Activated B cell treated with CpG ODN at 0.5 μM for 24 hours (primary cell): ENCODE measurements at regions not wholly inside any gene's neighbourhood (a gene's known extent, or its start where the extent isn't known, plus 50 kb on each side); places are given as distances from the start of the nearest gene placed in this dataset.

Experiments
- ATAC-seq: fragments of 200-7000 bp; cut with Tn5 transposase; one replicate; pipeline ENCODE4 v1.10.0; 2021; ENCODE audit warnings: low read depth, mild to moderate bottlenecking, moderate library complexity
- CTCF ChIA-PET: fragments of 350-600 bp; sonication (Branson Sonifier 250); formaldehyde crosslinking; loops from one replicate; lab custom pipeline; 2021; ENCODE audit warnings: antibody characterized with exemption; lab: Charles Lee
- POLR2A ChIA-PET: fragments of 350-600 bp; sonication (Branson Sonifier 250); formaldehyde crosslinking; loops from one replicate; lab custom pipeline; 2021; ENCODE audit warnings: antibody characterized with exemption; lab: Charles Lee
- DNase-seq: peaks from one replicate; pipeline ENCODE4 v3.0.0; 2022
- H3K27ac Mint-ChIP-seq: one replicate; pipeline ENCODE4 v1.8.0; 2020; ENCODE audit warnings: mixed read lengths
- H3K27me3 Mint-ChIP-seq: one replicate; pipeline ENCODE4 v1.8.0; 2021; ENCODE audit warnings: mixed read lengths
- H3K36me3 Mint-ChIP-seq: one replicate; pipeline ENCODE4 v1.8.0; 2021; ENCODE audit warnings: low read depth, mixed read lengths
- H3K4me1 Mint-ChIP-seq: one replicate; pipeline ENCODE4 v1.8.0; 2021; ENCODE audit warnings: mixed read lengths
- H3K4me3 Mint-ChIP-seq: one replicate; pipeline ENCODE4 v1.8.0; 2020; ENCODE audit warnings: mild to moderate bottlenecking, mixed read lengths
- H3K9me3 Mint-ChIP-seq: one replicate; pipeline ENCODE4 v1.8.0; 2020; ENCODE audit warnings: mixed read lengths
- intact Hi-C: fragments of 100-400 bp; cut with micrococcal nuclease; formaldehyde crosslinking; loops from one replicate; pipeline ENCODE4 v1.15.1; 2024
- TF ChIP-seq, protein P1 (sequence below): fragments of 200-600 bp; IDR thresholded peaks from one replicate; pipeline ENCODE4 v1.8.0; 2022; ENCODE audit warnings: antibody characterized with exemption, mild to moderate bottlenecking

DNA sequence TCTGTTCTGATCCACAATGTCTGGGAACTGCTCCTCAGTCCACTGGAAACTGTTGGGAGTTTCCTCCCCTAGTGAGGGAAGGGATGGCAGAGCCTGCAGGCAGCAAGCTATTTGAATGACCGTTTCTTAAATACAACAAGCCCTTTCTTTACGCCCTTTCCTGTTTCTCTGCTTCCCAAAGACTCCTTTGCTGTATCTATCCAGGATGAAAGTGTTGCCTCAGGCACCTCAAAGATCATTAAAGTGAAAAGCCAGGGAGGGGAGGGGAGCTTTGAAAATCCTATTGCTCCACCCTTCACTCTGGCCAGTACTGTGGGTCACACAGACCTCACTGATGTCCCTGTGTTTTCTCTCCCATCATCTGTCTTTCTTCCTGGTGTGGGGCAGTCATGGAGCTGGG is 213.1 kb downstream of the RNF144B start:
- no peak for DNase-seq
- ChIA-PET CTCF (no interaction called here), POLR2A (no interaction called here)
- Mint-ChIP-seq H3K27me3 (peaks cover 16% of the 10 kb centered on the region), H3K4me1 (peaks cover 4% of the 10 kb centered on the region), H3K27ac (no peak overlapping the region), H3K4me3 (no peak overlapping the region), H3K9me3 (no peaks in the 10 kb centered on the region), H3K36me3 (no peaks in the 10 kb centered on the region)
- intact Hi-C loops: no loop called here
- no peak for ATAC-seq
- TF ChIP-seq, protein P1, sequence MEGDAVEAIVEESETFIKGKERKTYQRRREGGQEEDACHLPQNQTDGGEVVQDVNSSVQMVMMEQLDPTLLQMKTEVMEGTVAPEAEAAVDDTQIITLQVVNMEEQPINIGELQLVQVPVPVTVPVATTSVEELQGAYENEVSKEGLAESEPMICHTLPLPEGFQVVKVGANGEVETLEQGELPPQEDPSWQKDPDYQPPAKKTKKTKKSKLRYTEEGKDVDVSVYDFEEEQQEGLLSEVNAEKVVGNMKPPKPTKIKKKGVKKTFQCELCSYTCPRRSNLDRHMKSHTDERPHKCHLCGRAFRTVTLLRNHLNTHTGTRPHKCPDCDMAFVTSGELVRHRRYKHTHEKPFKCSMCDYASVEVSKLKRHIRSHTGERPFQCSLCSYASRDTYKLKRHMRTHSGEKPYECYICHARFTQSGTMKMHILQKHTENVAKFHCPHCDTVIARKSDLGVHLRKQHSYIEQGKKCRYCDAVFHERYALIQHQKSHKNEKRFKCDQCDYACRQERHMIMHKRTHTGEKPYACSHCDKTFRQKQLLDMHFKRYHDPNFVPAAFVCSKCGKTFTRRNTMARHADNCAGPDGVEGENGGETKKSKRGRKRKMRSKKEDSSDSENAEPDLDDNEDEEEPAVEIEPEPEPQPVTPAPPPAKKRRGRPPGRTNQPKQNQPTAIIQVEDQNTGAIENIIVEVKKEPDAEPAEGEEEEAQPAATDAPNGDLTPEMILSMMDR: no peak

DNA sequence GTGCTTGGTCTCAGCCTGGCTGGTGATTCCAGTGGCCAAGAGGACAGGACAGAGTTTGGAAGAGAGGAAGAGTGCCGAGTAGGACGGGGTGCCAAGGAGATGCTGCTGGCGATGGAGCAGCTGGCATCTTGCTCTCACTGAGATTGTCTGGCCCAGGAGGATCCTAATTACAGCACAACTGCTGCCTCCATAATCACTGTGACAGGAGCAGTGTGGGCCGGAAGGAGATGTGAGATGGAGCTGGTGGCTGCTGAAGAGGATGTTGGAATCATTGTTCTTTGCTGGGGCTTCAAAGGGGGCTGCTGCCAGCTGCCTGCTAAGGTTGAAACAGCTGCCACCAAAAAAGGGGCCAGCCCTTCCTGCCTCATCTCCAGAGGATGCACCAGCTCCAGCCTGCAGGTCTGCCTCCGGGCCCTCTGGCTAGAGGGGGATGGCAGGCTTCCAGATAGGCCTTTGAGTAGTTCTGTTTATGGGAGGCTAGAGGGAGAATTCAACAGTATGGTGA is 214.4 kb downstream of the RNF144B start:
- intact Hi-C loops: no loop called here
- POLR2A ChIA-PET: no interaction called here
- DNase-seq (no peak), ATAC-seq (no peak)
- CTCF ChIA-PET: no interaction called here
- H3K27me3 Mint-ChIP-seq: peaks cover 12% of the 10 kb centered on the region
- H3K4me1 Mint-ChIP-seq: peaks cover under 1% of the 10 kb centered on the region
- no peak overlapping the region for H3K27ac Mint-ChIP-seq
- TF ChIP-seq, protein P1: no peak
- no peaks in the 10 kb centered on the region for H3K36me3 Mint-ChIP-seq
- no peak overlapping the region for H3K4me3 Mint-ChIP-seq
- no peaks in the 10 kb centered on the region for H3K9me3 Mint-ChIP-seq

DNA sequence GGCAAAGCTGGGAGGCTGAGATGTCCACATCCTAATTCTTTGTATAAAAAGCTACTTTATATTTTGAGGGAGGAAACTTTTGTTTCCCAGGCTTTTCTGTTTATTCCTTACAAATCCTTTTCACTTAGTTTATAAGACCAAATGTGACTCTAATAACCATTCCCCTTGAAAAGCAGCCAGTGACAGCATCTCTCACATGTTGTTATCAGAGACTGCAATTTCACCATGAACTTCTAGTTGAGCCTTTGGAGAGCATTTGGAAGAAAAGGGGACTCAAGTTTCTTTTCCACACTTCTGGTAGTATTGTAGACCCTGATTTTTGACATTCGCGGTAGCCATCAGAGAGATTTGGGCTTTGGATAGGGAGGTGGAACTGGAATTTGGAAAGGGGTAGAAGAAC is 215.8 kb downstream of the RNF144B start:
- no peaks in the 10 kb centered on the region for H3K4me1 Mint-ChIP-seq
- peaks cover 12% of the 10 kb centered on the region for H3K27me3 Mint-ChIP-seq
- CTCF ChIA-PET: no interaction called here
- no peak overlapping the region for H3K27ac Mint-ChIP-seq
- TF ChIP-seq, protein P1: no peak
- H3K4me3 Mint-ChIP-seq: no peak overlapping the region
- ATAC-seq (no peak), DNase-seq (no peak)
- POLR2A ChIA-PET: no interaction called here
- no peaks in the 10 kb centered on the region for H3K36me3 Mint-ChIP-seq
- intact Hi-C loops: no loop called here
- H3K9me3 Mint-ChIP-seq: no peaks in the 10 kb centered on the region

DNA sequence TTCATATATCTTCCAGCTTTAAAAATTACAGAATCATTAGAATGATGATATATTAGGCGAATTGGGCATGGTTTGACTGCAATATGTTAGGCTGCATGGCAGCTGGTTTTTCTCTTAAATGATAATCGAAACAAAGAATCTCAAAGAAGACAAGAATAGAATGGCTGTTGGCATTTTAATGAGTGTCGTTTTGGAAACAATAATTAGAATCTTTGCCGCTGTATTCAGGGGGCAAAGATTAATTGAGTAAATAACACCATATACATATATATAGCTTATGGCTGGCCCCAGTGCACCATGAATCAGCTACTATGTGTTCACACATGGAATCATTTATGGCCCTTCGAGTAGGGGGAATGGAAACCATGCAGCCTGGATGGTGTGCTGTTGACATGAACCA is 216.2 kb downstream of the RNF144B start:
- TF ChIP-seq, protein P1: no peak
- no peak for DNase-seq
- Mint-ChIP-seq H3K9me3 (no peaks in the 10 kb centered on the region), H3K27ac (no peak overlapping the region), H3K4me1 (no peaks in the 10 kb centered on the region), H3K27me3 (peaks cover 12% of the 10 kb centered on the region), H3K4me3 (no peak overlapping the region), H3K36me3 (no peaks in the 10 kb centered on the region)
- no peak for ATAC-seq
- CTCF ChIA-PET: no interaction called here
- intact Hi-C loops: no loop called here
- POLR2A ChIA-PET: no interaction called here

DNA sequence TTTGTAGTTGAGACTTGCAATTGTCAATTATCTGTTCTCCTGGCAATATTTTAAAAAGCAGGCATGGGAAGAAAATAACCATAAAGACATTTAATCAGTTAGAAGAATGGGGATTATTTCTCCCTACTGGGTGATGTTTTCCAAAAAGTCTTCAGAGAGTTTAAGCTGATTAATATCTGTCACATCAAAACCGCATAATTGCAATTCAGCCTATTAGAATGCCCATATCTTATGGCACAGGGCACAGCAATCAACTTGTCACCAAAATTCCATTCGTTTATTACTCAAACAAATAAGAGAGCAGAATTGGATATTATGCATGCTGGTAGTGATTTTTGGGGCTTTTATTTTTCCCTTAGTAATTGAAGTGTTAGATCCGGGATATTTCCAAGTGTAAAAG is 218.7 kb downstream of the RNF144B start:
- DNase-seq (no peak), ATAC-seq (no peak)
- Mint-ChIP-seq H3K27me3 (peaks cover 9% of the 10 kb centered on the region), H3K27ac (no peak overlapping the region), H3K9me3 (peaks cover 4% of the 10 kb centered on the region), H3K4me3 (no peak overlapping the region), H3K4me1 (no peaks in the 10 kb centered on the region), H3K36me3 (no peaks in the 10 kb centered on the region)
- ChIA-PET CTCF (interaction anchor here (1.4 to 1.5 kb wide), 2 partner anchors 10 kb away, joined by 5 to 7 read pairs; no protein-coding TSS in a partner anchor), POLR2A (no interaction called here)
- intact Hi-C loops: no loop called here
- TF ChIP-seq, protein P1: no peak
